ENCODE measurements at regions not wholly inside any gene's neighbourhood (a gene's known extent, or its start where the extent isn't known, plus 50 kb on each side); places are given as distances from the start of the nearest gene placed in this dataset.

- no peak for TF ChIP-seq BHLHE40 (IDR thresholded peaks at IDR 0.05; ENCODE audit: borderline replicate concordance)
- no peak for TF ChIP-seq LEF1 (IDR thresholded peaks at IDR 0.05; ENCODE audit: borderline replicate concordance)
- no peak for TF ChIP-seq SP1 (IDR thresholded peaks at IDR 0.05)
- TF ChIP-seq FOXM1 (IDR thresholded peaks at IDR 0.05; ENCODE audit: borderline replicate concordance), result no peak
- no peak for TF ChIP-seq FOXA1 (IDR thresholded peaks at IDR 0.05)
- no peak for TF ChIP-seq SUZ12 (IDR thresholded peaks at IDR 0.05)
- TF ChIP-seq CTBP1 (IDR thresholded peaks at IDR 0.05; ENCODE audit: borderline replicate concordance), result no peak
- no peak for TF ChIP-seq ELF4 (IDR thresholded peaks at IDR 0.05)
- TF ChIP-seq TARDBP (IDR thresholded peaks at IDR 0.05), result no peak
- TF ChIP-seq PKNOX1 (IDR thresholded peaks at IDR 0.05), result no peak
- TF ChIP-seq L3MBTL2 (conservative IDR thresholded peaks at IDR 0.05), result no peak
- TF ChIP-seq NFRKB (IDR thresholded peaks at IDR 0.05), result no peak
- no peak for TF ChIP-seq ZNF384 (IDR thresholded peaks at IDR 0.05)
Measured at GRCh38 chrX:830532-830931, 199.9 kb downstream of the SHOX start.
